GM12875 (cell line): ENCODE measurements at regions not wholly inside any gene's neighbourhood (a gene's known extent, or its start where the extent isn't known, plus 50 kb on each side); places are given as distances from the start of the nearest gene placed in this dataset.

Experiments
- H3K4me3 ChIP-seq: one replicate; pipeline ENCODE4 v1.5.1; 2011; ENCODE audit warnings: low read depth, low read length, control low read depth
- TF ChIP-seq, protein P1 (sequence below): IDR thresholded peaks from 2 replicates; pipeline ENCODE4 v1.5.1; 2011; ENCODE audit warnings: low read depth, mild to moderate bottlenecking, control low read depth, inconsistent platforms, low read length, moderate library complexity, borderline replicate concordance; ENCODE audit not compliant: insufficient read depth

DNA sequence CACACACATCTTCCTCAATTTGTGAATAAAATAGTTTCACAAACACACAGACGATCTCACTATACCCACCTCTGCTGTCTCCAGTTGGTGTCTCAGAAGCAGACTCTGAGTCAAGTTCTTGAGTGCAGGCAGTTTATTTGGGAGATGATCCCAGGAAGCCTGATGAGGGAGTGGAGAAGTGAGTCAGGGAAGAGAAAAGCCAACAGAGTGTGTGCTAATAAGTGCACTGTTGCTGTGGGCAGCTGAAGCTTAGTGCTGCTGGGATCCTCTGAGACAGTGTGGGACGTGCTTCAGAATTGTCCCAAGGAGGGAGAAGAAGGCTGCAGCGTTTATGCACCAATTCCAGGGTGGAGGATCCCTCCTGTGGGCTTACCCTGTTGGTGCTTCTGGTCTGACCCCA is 423.2 kb upstream of the C16orf82 start:
- no peak overlapping the region for H3K4me3 ChIP-seq
- TF ChIP-seq, protein P1, sequence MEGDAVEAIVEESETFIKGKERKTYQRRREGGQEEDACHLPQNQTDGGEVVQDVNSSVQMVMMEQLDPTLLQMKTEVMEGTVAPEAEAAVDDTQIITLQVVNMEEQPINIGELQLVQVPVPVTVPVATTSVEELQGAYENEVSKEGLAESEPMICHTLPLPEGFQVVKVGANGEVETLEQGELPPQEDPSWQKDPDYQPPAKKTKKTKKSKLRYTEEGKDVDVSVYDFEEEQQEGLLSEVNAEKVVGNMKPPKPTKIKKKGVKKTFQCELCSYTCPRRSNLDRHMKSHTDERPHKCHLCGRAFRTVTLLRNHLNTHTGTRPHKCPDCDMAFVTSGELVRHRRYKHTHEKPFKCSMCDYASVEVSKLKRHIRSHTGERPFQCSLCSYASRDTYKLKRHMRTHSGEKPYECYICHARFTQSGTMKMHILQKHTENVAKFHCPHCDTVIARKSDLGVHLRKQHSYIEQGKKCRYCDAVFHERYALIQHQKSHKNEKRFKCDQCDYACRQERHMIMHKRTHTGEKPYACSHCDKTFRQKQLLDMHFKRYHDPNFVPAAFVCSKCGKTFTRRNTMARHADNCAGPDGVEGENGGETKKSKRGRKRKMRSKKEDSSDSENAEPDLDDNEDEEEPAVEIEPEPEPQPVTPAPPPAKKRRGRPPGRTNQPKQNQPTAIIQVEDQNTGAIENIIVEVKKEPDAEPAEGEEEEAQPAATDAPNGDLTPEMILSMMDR: no peak

DNA sequence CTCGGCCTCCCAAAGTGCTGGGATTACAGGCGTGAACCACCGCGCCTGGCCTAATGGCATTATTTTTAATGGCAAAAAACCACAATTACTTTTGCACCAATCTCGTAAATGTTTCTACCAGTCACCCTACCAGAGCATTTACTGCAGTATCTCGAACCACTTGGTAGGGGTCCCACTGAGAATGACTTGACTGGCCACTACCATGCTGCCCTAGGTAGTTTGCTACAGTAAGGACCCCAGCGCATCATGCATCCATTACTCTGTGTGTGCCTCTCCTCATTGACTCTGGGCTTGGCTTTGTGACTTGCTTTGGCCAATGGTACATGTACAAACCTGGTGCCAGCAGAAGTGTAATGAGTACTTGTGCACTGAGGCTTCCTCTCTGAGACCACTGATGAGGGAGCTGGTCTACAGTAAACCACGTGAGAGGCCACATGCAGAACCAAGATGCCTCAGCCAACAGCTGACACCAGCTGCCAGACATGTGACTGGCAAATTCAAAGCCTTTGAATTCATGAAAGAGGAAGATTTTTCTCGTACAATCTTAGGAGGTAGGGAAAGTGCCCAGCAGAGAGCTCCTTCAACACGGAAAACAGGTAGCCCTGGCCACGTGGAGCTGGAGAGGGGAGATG is 421.7 kb upstream of the C16orf82 start:
- no peak overlapping the region for H3K4me3 ChIP-seq
- TF ChIP-seq, protein P1: no peak

DNA sequence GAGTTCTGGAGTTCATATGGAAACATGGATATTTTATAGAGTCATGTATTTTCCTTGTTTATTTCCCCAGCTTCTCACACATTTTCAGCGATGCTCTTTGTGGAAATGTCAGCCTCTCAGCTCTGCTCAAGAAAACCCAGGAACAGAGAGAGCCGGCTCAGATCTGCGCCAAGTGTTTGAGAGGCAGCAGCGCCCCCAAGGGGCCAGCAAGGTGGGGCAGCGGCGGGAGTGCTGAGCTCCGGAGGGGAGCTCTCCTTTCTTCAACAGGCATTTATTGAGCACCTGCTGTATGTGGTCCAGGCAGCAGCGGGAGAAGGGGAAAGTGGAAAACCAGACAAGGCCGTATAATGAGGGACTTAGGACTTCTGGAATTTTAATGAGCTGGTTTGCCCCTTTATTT is 421.1 kb upstream of the C16orf82 start:
- no peak overlapping the region for H3K4me3 ChIP-seq
- TF ChIP-seq, protein P1: peak; percentile 64

DNA sequence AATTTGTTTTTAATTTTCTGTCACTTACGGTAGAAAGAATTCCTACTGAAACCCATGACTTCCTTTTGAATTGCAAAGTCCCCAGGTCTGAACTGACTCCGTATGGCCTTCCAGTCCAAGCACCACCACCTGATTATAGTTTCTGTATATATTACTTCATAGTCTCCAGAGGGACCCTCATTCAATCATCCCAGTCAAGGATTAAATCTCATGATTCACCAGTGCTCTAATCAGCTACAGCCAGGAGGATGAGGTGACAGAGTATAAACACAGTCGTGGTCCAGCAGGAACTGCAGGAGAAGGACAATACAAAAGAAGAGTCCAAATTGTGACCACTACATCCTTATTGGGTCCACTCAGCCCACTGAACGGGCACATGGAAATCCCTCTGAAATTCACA is 418.9 kb upstream of the C16orf82 start:
- H3K4me3 ChIP-seq: no peak overlapping the region
- TF ChIP-seq, protein P1: no peak

DNA sequence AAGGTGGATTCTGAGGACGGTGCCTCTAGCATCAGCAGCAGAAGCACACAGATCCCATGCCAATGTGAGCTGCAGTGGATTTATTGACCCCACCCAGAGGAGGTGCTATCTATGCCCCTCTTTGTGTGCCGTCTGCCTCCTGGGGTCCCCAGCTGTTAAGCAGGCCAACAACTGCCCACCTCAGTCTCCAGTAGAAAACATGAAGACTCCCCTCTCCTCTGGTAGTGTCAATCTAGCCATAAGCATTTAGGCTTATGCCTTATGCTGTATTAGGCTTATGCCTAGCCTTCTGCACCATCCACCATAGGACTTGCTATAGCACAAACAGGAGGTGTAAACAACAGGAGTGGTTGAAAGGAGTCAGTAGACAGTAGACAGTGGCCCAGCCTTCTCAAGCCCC is 417.9 kb upstream of the C16orf82 start:
- TF ChIP-seq, protein P1: no peak
- H3K4me3 ChIP-seq: no peak overlapping the region

DNA sequence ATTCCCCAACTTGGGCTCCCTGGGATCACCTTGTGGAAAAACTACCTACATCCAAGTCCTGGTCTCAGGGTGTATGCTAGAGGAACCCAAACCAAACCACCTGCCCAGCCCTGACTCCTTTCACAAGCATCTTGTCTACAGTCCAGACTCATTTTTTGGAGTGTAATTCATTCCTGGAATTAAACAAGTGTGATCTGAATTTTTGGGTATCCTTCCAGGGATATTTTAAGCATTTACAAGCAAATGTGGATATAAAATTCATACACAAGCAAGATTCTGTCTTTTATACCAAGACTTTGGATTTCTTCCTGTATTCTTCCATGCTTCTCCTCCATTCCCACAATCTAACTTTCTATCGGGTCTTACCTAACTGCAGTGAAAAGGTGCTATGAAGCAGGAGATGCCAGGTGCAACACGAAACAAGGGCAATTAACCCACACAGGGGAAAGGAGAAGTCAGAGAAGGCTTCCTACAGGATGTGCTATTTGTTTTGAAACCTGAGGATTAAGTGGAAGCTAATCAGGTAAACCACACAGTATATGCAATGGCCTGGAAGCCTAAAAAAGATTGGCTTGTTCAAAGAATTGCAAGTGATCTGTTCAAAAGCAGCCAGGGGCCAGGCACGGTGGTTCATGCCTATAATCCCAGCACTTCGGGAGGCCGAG is 417.2 kb upstream of the C16orf82 start:
- TF ChIP-seq, protein P1: no peak

DNA sequence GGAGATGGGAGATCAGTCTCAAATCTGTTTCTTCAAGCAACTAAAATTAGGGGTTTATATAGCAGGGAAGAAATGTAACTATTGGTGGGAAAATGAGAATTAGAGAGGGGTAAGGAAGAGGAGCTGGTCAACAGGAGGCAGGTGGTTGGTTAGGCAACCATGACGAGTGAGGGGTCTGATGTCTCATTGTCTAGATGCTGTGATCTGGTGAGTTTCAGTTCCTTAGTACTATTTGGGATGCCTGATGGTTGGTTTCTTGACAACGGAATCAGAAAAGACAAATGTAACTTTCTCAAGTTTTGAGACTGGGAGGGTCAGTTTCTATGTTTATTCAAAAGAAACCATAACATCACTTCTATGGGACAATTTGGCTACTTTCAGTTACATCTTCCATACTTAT is 415.3 kb upstream of the C16orf82 start:
- H3K4me3 ChIP-seq: no peak overlapping the region
- TF ChIP-seq, protein P1: no peak

More for the DNA sequence above, 417.2 kb upstream of the C16orf82 start:
- no peak overlapping the region for H3K4me3 ChIP-seq
